ENCODE measurements at regions not wholly inside any gene's neighbourhood (a gene's known extent, or its start where the extent isn't known, plus 50 kb on each side); places are given as distances from the start of the nearest gene placed in this dataset.

DNA sequence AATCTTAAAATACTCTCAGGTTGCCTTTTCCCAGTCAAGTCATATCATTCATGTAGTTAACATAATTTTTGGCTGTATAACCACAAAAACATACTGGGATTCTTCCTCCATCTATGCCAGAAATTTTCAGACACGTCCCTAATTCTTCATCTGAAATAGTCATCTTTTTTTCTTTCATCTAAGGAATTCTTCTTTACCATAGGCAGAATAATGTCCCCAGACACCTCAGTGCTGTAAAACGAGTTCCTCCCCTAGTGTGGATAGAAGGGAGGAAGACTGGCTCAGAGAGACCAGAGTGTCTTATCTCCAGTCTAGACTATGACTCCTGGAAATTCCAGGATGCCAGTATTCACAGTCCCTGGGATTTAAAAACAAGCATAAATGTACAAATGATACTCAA is 127.8 kb downstream of the MREG start:
- no peaks in the 10 kb centered on the region for H3K9me3 ChIP-seq (ENCODE audit: insufficient read depth, low read depth, low read length)
- no peaks in the 10 kb centered on the region for H3K79me2 ChIP-seq (ENCODE audit: insufficient read depth, low read length)
- no peak overlapping the region for H3K4me3 ChIP-seq (ENCODE audit: low read length, poor library complexity, severe bottlenecking)
- H2AFZ ChIP-seq (ENCODE audit: low read length), result no peak overlapping the region
- H4K20me1 ChIP-seq (ENCODE audit: insufficient read depth, low read length, poor library complexity, severe bottlenecking), result no peaks in the 10 kb centered on the region
- peaks cover 5% of the 10 kb centered on the region; the same call in 1 of the 2 replicates for H3F3A ChIP-seq (ENCODE audit: low read depth)
- H3K27me3 ChIP-seq (ENCODE audit: insufficient read depth, low read length, poor library complexity, severe bottlenecking), result no peaks in the 10 kb centered on the region
- H3K9ac ChIP-seq (ENCODE audit: low read depth, low read length, poor library complexity, severe bottlenecking), result no peak overlapping the region
- TF ChIP-seq EZH2phosphoT487 (IDR thresholded peaks at IDR 0.05; ENCODE audit: borderline replicate concordance), result no peak
- TF ChIP-seq, protein P1, sequence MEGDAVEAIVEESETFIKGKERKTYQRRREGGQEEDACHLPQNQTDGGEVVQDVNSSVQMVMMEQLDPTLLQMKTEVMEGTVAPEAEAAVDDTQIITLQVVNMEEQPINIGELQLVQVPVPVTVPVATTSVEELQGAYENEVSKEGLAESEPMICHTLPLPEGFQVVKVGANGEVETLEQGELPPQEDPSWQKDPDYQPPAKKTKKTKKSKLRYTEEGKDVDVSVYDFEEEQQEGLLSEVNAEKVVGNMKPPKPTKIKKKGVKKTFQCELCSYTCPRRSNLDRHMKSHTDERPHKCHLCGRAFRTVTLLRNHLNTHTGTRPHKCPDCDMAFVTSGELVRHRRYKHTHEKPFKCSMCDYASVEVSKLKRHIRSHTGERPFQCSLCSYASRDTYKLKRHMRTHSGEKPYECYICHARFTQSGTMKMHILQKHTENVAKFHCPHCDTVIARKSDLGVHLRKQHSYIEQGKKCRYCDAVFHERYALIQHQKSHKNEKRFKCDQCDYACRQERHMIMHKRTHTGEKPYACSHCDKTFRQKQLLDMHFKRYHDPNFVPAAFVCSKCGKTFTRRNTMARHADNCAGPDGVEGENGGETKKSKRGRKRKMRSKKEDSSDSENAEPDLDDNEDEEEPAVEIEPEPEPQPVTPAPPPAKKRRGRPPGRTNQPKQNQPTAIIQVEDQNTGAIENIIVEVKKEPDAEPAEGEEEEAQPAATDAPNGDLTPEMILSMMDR (conservative IDR thresholded peaks at IDR 0.05; ENCODE audit: low read length), result no peak
- no peaks in the 10 kb centered on the region for H3K36me3 ChIP-seq (ENCODE audit: insufficient read depth, low read length)
- no peaks in the 10 kb centered on the region for H3K9me2 ChIP-seq (replicated peaks; ENCODE audit: low read depth, low read length)
- H3K4me1 ChIP-seq (ENCODE audit: insufficient read depth, low read length, poor library complexity, severe bottlenecking), result peaks cover 5% of the 10 kb centered on the region
- H3K4me2 ChIP-seq (ENCODE audit: low read depth, low read length, poor library complexity, severe bottlenecking), result no peak overlapping the region

DNA sequence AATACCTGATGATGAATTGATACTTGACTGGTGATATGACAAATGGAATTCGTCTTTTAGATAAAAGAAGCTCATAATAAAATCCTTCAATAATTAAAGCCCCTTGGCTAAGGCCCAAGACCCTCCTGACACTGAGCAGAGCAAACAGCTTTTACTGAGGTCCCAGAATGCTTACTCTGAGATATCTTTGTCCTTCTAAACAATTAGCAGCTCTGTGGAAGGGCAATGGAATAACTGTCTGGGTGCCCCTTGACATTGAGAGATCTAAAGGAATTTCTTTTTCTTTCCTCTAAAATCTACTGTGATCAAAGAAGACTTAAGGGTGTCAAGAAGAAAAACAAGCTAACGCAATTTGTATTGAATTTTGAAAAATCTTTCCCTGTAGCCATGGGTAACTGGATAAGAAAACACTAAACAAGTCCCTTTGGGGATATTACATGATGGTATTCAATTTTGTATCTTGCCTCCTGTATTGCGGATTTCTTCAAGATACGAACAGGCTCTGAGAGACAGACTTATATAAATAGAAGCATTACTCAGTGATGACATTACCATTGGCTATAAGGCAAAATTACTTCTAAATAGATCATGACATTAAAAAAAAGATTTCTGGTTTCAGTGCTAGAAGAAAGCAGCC is 128.8 kb downstream of the MREG start:
- H3K9me3 ChIP-seq (ENCODE audit: insufficient read depth, low read depth, low read length), result no peaks in the 10 kb centered on the region
- H3K79me2 ChIP-seq (ENCODE audit: insufficient read depth, low read length), result no peaks in the 10 kb centered on the region
- H3K36me3 ChIP-seq (ENCODE audit: insufficient read depth, low read length), result no peaks in the 10 kb centered on the region
- no peak overlapping the region for H3K4me3 ChIP-seq (ENCODE audit: low read length, poor library complexity, severe bottlenecking)
- H3K4me2 ChIP-seq (ENCODE audit: low read depth, low read length, poor library complexity, severe bottlenecking), result no peak overlapping the region
- TF ChIP-seq, protein P1 (conservative IDR thresholded peaks at IDR 0.05; ENCODE audit: low read length), result no peak
- TF ChIP-seq EZH2phosphoT487 (IDR thresholded peaks at IDR 0.05; ENCODE audit: borderline replicate concordance), result no peak
- H3F3A ChIP-seq (ENCODE audit: low read depth), result peaks cover 5% of the 10 kb centered on the region; the same call in 1 of the 2 replicates
- H3K27me3 ChIP-seq (ENCODE audit: insufficient read depth, low read length, poor library complexity, severe bottlenecking), result no peaks in the 10 kb centered on the region
- H3K9ac ChIP-seq (ENCODE audit: low read depth, low read length, poor library complexity, severe bottlenecking), result no peak overlapping the region
- H4K20me1 ChIP-seq (ENCODE audit: insufficient read depth, low read length, poor library complexity, severe bottlenecking), result no peaks in the 10 kb centered on the region
- H3K4me1 ChIP-seq (ENCODE audit: insufficient read depth, low read length, poor library complexity, severe bottlenecking), result peaks cover 5% of the 10 kb centered on the region
- H3K9me2 ChIP-seq (replicated peaks; ENCODE audit: low read depth, low read length), result no peaks in the 10 kb centered on the region
- no peak overlapping the region for H2AFZ ChIP-seq (ENCODE audit: low read length)

DNA sequence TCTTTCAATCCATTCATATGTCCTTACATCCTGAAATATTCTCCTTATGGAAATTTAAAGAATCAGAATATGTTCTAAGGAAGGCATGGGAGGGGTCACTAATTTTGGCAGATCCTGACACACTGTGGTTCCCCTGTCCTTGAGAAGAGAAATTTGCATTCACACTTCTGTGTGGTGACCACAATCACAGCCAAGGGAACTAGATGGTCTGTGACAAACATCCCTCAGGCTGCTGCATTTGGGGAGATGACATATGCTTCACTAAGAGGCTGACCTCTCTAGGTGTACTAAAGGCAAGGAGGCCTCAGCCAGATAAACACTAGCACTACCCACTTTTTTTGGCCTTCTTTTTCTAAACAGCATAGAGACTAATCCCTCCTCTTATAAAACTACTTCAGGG is 129.6 kb downstream of the MREG start:
- H3F3A ChIP-seq (ENCODE audit: low read depth), result peaks cover 5% of the 10 kb centered on the region; the same call in 1 of the 2 replicates
- no peaks in the 10 kb centered on the region for H3K36me3 ChIP-seq (ENCODE audit: insufficient read depth, low read length)
- no peaks in the 10 kb centered on the region for H3K9me2 ChIP-seq (replicated peaks; ENCODE audit: low read depth, low read length)
- no peaks in the 10 kb centered on the region for H4K20me1 ChIP-seq (ENCODE audit: insufficient read depth, low read length, poor library complexity, severe bottlenecking)
- H3K9me3 ChIP-seq (ENCODE audit: insufficient read depth, low read depth, low read length), result no peaks in the 10 kb centered on the region
- no peak overlapping the region for H3K4me3 ChIP-seq (ENCODE audit: low read length, poor library complexity, severe bottlenecking)
- no peaks in the 10 kb centered on the region for H3K79me2 ChIP-seq (ENCODE audit: insufficient read depth, low read length)
- no peak overlapping the region for H3K4me2 ChIP-seq (ENCODE audit: low read depth, low read length, poor library complexity, severe bottlenecking)
- H3K9ac ChIP-seq (ENCODE audit: low read depth, low read length, poor library complexity, severe bottlenecking), result no peak overlapping the region
- TF ChIP-seq, protein P1 (conservative IDR thresholded peaks at IDR 0.05; ENCODE audit: low read length), result no peak
- TF ChIP-seq EZH2phosphoT487 (IDR thresholded peaks at IDR 0.05; ENCODE audit: borderline replicate concordance), result no peak
- no peak overlapping the region for H2AFZ ChIP-seq (ENCODE audit: low read length)
- H3K27me3 ChIP-seq (ENCODE audit: insufficient read depth, low read length, poor library complexity, severe bottlenecking), result no peaks in the 10 kb centered on the region
- H3K4me1 ChIP-seq (ENCODE audit: insufficient read depth, low read length, poor library complexity, severe bottlenecking), result peaks cover 5% of the 10 kb centered on the region
